ENCODE measurements at regions not wholly inside any gene's neighbourhood (a gene's known extent, or its start where the extent isn't known, plus 50 kb on each side); places are given as distances from the start of the nearest gene placed in this dataset.

DNA sequence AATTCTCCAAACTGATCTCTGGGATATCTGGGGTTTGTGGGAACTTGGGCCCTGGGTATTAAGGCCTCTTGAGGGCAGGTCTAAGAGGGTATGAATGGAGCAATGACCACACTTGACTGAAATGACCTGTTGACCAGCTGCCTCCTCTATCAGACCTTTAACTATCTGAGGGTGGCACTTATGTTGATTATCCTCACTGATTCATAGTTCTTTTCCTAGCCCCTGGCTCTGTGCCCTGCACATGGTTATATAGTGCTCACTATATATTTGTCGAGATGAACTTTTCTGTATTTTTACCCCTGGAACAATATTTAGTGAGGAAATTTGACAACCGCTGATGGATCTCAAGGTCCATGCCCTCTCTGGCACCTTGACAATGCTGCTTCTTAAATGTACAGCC is 305.5 kb upstream of the PLET1 start:
- no peak overlapping the region for H3K4me3 Mint-ChIP-seq
- TF ChIP-seq, protein P1, sequence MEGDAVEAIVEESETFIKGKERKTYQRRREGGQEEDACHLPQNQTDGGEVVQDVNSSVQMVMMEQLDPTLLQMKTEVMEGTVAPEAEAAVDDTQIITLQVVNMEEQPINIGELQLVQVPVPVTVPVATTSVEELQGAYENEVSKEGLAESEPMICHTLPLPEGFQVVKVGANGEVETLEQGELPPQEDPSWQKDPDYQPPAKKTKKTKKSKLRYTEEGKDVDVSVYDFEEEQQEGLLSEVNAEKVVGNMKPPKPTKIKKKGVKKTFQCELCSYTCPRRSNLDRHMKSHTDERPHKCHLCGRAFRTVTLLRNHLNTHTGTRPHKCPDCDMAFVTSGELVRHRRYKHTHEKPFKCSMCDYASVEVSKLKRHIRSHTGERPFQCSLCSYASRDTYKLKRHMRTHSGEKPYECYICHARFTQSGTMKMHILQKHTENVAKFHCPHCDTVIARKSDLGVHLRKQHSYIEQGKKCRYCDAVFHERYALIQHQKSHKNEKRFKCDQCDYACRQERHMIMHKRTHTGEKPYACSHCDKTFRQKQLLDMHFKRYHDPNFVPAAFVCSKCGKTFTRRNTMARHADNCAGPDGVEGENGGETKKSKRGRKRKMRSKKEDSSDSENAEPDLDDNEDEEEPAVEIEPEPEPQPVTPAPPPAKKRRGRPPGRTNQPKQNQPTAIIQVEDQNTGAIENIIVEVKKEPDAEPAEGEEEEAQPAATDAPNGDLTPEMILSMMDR (IDR thresholded peaks at IDR 0.05; ENCODE audit: unreplicated experiment in 3 of 3), result no peak
- H3K9me3 Mint-ChIP-seq, result no peaks in the 10 kb centered on the region
- H3K27me3 Mint-ChIP-seq (ENCODE audit: low read depth), result peaks cover 19% of the 10 kb centered on the region
- H3K36me3 Mint-ChIP-seq (ENCODE audit: low read depth), result no peaks in the 10 kb centered on the region
- H3K4me1 Mint-ChIP-seq, result peaks cover 22% of the 10 kb centered on the region
- no peak overlapping the region for H3K27ac Mint-ChIP-seq

DNA sequence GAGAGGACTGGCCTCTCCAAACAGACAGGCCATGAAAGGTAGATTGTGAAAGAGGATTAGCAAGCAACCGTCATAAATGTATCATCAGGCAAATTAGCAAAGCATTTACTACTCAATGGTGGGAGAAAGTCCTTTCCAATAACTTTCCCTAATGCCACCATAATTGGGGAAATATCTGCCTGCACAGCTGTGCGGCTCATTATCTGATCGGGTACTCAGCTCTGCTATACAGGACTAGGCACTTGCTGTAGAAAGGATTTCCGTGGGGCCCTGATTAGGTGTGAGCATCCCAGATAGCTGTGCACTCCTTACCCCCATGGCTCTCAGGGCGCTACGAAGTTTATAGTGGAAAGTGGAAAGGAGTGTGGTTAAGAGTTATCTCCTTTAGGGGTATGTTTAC is 309.7 kb upstream of the PLET1 start:
- Mint-ChIP-seq H3K36me3 (ENCODE audit: low read depth) (no peaks in the 10 kb centered on the region), H3K4me1 (no peaks in the 10 kb centered on the region), H3K4me3 (no peak overlapping the region), H3K27ac (no peak overlapping the region), H3K9me3 (no peaks in the 10 kb centered on the region), H3K27me3 (ENCODE audit: low read depth) (peaks cover 3% of the 10 kb centered on the region)
- TF ChIP-seq, protein P1 (IDR thresholded peaks at IDR 0.05; ENCODE audit: unreplicated experiment in 3 of 3), result no peak

DNA sequence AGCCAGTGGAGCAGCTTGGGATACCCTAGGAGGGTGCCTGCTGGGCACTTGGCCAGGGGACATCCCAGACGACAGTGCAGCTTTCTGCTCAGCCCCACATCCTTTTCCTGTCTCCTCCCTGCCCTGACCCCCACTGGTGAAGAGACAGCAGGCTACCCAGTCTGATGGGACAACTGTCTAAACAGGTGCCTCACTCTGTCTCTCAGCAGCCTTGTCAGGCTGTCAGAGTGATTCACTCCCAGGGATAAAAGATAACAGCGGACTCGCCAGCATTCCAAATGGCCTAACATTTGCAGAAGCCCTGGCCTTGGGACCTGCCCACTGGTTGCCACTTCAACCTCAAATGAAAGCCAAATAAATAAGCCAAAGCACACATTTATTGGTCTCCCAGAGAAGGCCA is 318.6 kb upstream of the PLET1 start:
- Mint-ChIP-seq H3K4me1 (peaks cover 53% of the 10 kb centered on the region), H3K27me3 (ENCODE audit: low read depth) (peaks cover 7% of the 10 kb centered on the region), H3K27ac (no peak overlapping the region), H3K4me3 (no peak overlapping the region), H3K9me3 (no peaks in the 10 kb centered on the region), H3K36me3 (ENCODE audit: low read depth) (no peaks in the 10 kb centered on the region)
- TF ChIP-seq, protein P1 (IDR thresholded peaks at IDR 0.05; ENCODE audit: unreplicated experiment in 3 of 3), result no peak

DNA sequence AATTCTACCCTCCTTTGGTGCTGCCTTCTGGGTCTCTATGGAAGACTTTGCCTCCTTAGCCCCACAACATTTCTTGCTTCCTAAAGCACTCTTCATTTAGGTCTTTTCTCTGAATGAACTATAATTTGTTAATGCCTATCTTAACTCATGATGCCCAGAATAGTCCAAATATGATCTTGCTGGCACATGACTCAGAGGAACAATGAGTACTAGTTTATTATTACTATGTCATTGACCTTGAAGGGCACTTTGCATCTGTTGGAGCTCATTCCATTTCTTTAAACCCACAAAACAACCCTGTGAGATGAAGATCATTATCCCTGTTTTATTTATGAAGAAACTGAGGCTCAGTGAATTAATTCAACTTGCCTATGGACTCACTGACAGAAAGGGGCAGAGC is 320.2 kb upstream of the PLET1 start:
- peaks cover 19% of the 10 kb centered on the region for H3K27me3 Mint-ChIP-seq (ENCODE audit: low read depth)
- H3K4me3 Mint-ChIP-seq, result peak overlapping the region in 1 of 3 experiments; percentile 6
- peaks cover 55% of the 10 kb centered on the region for H3K4me1 Mint-ChIP-seq
- H3K27ac Mint-ChIP-seq, result peak overlapping the region in 1 of 3 experiments; percentile 3
- no peaks in the 10 kb centered on the region for H3K36me3 Mint-ChIP-seq (ENCODE audit: low read depth)
- no peaks in the 10 kb centered on the region for H3K9me3 Mint-ChIP-seq
- TF ChIP-seq, protein P1 (IDR thresholded peaks at IDR 0.05; ENCODE audit: unreplicated experiment in 3 of 3), result no peak

DNA sequence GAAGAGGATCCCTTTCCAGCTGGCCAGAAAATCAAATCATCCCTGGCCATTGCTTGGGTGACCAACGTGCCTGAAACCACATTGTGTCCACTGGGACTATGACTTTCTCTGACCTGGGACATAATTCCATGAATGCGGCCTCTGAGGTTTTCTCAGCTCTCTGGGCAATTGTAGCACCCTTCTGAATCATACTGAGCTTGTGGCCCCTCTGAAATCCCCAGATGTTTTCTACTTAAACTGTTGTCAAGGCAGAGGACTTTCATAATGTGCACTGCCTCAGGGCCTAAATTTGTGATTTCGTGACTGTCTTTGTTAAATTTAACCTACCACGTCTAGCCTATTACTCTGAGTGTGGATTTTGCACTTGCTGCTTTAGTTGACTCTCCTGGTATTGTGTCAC is 321.1 kb upstream of the PLET1 start:
- no peak overlapping the region for H3K4me3 Mint-ChIP-seq
- H3K4me1 Mint-ChIP-seq, result peaks cover 63% of the 10 kb centered on the region
- no peaks in the 10 kb centered on the region for H3K9me3 Mint-ChIP-seq
- H3K27me3 Mint-ChIP-seq (ENCODE audit: low read depth), result peaks cover 19% of the 10 kb centered on the region
- H3K27ac Mint-ChIP-seq, result peak overlapping the region in 2 of 3 experiments; percentile 34 to 71
- H3K36me3 Mint-ChIP-seq (ENCODE audit: low read depth), result no peaks in the 10 kb centered on the region
- TF ChIP-seq, protein P1 (IDR thresholded peaks at IDR 0.05; ENCODE audit: unreplicated experiment in 3 of 3), result no peak

DNA sequence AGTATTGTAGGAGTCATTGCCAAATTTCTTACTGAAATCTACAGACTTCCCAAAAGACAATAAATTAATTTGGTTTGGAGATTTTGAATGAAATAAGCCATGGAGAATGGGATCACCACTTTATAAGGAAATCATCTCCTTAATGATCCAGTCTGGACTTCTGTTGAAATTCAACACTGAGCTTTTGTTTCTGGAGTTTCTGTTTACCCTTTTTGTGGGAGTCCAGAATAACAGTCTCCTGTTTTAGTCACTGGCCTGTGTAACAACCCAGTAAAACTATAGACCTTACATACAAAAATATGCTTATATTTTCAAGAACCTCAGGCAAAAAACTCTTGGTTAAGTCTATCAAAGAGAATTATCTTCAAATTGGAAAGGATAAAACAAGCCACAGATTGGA is 321.7 kb upstream of the PLET1 start:
- H3K36me3 Mint-ChIP-seq (ENCODE audit: low read depth), result no peaks in the 10 kb centered on the region
- peaks cover 69% of the 10 kb centered on the region for H3K4me1 Mint-ChIP-seq
- peaks cover 19% of the 10 kb centered on the region for H3K27me3 Mint-ChIP-seq (ENCODE audit: low read depth)
- H3K4me3 Mint-ChIP-seq, result no peak overlapping the region
- H3K27ac Mint-ChIP-seq, result peak overlapping the region; percentile 32 to 71 (median 65)
- TF ChIP-seq, protein P1 (IDR thresholded peaks at IDR 0.05; ENCODE audit: unreplicated experiment in 3 of 3), result no peak
- H3K9me3 Mint-ChIP-seq, result no peaks in the 10 kb centered on the region
